Mesenchymal stem cell (in vitro differentiated cells and primary cell): ENCODE measurements at regions not wholly inside any gene's neighbourhood (a gene's known extent, or its start where the extent isn't known, plus 50 kb on each side); places are given as distances from the start of the nearest gene placed in this dataset.

Experiments
- DNase-seq: peaks from one replicate; pipeline ENCODE4 v3.0.0-alpha.2; 2013
- H2AFZ ChIP-seq: one replicate; pipeline ENCODE4 v1.6.1; 2013; ENCODE audit warnings: low read depth, mild to moderate bottlenecking, control low read depth, inconsistent platforms, low read length, moderate library complexity
- H2AK5ac ChIP-seq: 2 replicates; pipeline ENCODE4 v1.6.1; 2013; ENCODE audit warnings: low read length, moderate library complexity, mild to moderate bottlenecking, inconsistent platforms; ENCODE audit not compliant: severe bottlenecking
- H2BK120ac ChIP-seq: one replicate; pipeline ENCODE4 v1.6.1; 2013; ENCODE audit warnings: low read depth, mild to moderate bottlenecking, inconsistent platforms, low read length, moderate library complexity
- H2BK12ac ChIP-seq, 2 experiments: one replicate each; pipeline ENCODE4 v1.6.1; 2013; ENCODE audit warnings: inconsistent platforms in 2 of 2, low read length in 2 of 2, mild to moderate bottlenecking in 2 of 2, moderate library complexity in 2 of 2, control low read depth in 1 of 2
- H2BK15ac ChIP-seq: one replicate; pipeline ENCODE4 v1.6.1; 2013; ENCODE audit warnings: mild to moderate bottlenecking, low read depth, inconsistent platforms; ENCODE audit not compliant: poor library complexity, severe bottlenecking
- H2BK5ac ChIP-seq: 2 replicates; pipeline ENCODE4 v1.6.1; 2013; ENCODE audit warnings: low read depth, mild to moderate bottlenecking, low read length, control low read depth, inconsistent platforms; ENCODE audit not compliant: poor library complexity, severe bottlenecking
- H3K14ac ChIP-seq, 2 experiments: one replicate each; pipeline ENCODE4 v1.6.1; 2013; ENCODE audit warnings: inconsistent platforms in 2 of 2, low read length in 2 of 2, control low read depth in 1 of 2, mild to moderate bottlenecking in 1 of 2, moderate library complexity in 1 of 2
- H3K18ac ChIP-seq, 2 experiments: one replicate each; pipeline ENCODE4 v1.6.1; 2013; ENCODE audit warnings: inconsistent platforms in 2 of 2, low read length in 2 of 2, control low read depth in 1 of 2, low read depth in 1 of 2, mild to moderate bottlenecking in 1 of 2
- H3K23ac ChIP-seq, 2 experiments: one replicate each; pipeline ENCODE4 v1.6.1; 2013; ENCODE audit warnings: inconsistent platforms in 2 of 2, low read length in 2 of 2, mild to moderate bottlenecking in 2 of 2, moderate library complexity in 2 of 2, control low read depth in 1 of 2
- H3K27ac ChIP-seq: 2 replicates; pipeline ENCODE4 v1.5.1; 2013; ENCODE audit warnings: mild to moderate bottlenecking, moderate library complexity, low read length, control low read depth, inconsistent platforms; ENCODE audit not compliant: poor library complexity, severe bottlenecking
- H3K27me3 ChIP-seq, 2 experiments: 2 replicates each; pipeline versions ENCODE4 v1.6.1 to v1.7.0; 2013; ENCODE audit warnings: low read length in 2 of 2, mild to moderate bottlenecking in 2 of 2, moderate library complexity in 2 of 2, control low read depth in 1 of 2, inconsistent platforms in 1 of 2; ENCODE audit not compliant: control insufficient read depth in 1 of 2, insufficient read depth in 1 of 2
- H3K36me3 ChIP-seq, 2 experiments: 2 replicates each; pipeline versions ENCODE4 v1.6.1 to v1.7.0; 2013; ENCODE audit warnings: low read length in 2 of 2, control low read depth in 1 of 2, inconsistent platforms in 1 of 2, low read depth in 1 of 2, mild to moderate bottlenecking in 1 of 2; ENCODE audit not compliant: insufficient read depth in 2 of 2, control insufficient read depth in 1 of 2
- H3K4ac ChIP-seq, 2 experiments: one replicate each; pipeline ENCODE4 v1.6.1; 2013; ENCODE audit warnings: inconsistent platforms in 2 of 2, low read length in 2 of 2, mild to moderate bottlenecking in 2 of 2, moderate library complexity in 2 of 2, control low read depth in 1 of 2, low read depth in 1 of 2
- H3K4me1 ChIP-seq: 2 replicates; pipeline ENCODE4 v1.6.1; 2013; ENCODE audit warnings: low read depth, low read length, control low read depth; ENCODE audit not compliant: control insufficient read depth, insufficient read depth
- H3K4me2 ChIP-seq: 2 replicates; pipeline ENCODE4 v1.6.1; 2013; ENCODE audit warnings: low read length, mild to moderate bottlenecking, inconsistent platforms; ENCODE audit not compliant: poor library complexity, severe bottlenecking
- H3K4me3 ChIP-seq, 2 experiments: 2 replicates each; pipeline versions ENCODE4 v1.5.1 to v1.7.0; 2013; ENCODE audit warnings: low read length in 2 of 2, mild to moderate bottlenecking in 2 of 2, control low read depth in 1 of 2, low read depth in 1 of 2; ENCODE audit not compliant: insufficient read depth in 1 of 2
- H3K79me1 ChIP-seq: replicated peaks from 2 replicates; pipeline ENCODE4 v1.6.1; 2013; ENCODE audit warnings: mild to moderate bottlenecking, control low read depth, low read length, inconsistent platforms; ENCODE audit not compliant: poor library complexity, severe bottlenecking
- H3K9ac ChIP-seq: 2 replicates; pipeline ENCODE4 v1.7.0; 2013; ENCODE audit warnings: mild to moderate bottlenecking, low read length, moderate library complexity
- H3K9me3 ChIP-seq: 2 replicates; pipeline ENCODE4 v1.7.0; 2013; ENCODE audit warnings: mild to moderate bottlenecking, low read length; ENCODE audit not compliant: control insufficient read depth
- H4K8ac ChIP-seq: one replicate; pipeline ENCODE4 v1.6.1; 2013; ENCODE audit warnings: inconsistent platforms, mild to moderate bottlenecking, low read length, moderate library complexity
- H4K91ac ChIP-seq: one replicate; pipeline ENCODE4 v1.6.1; 2013; ENCODE audit warnings: mild to moderate bottlenecking, low read length, inconsistent platforms
- WGBS: methylation state at CpG from one replicate; pipeline ENCODE4 v1.1.7; 2013; ENCODE audit warnings: mixed read lengths; 5-methylcytosine and 5-hydroxymethylcytosine counted together

GRCh38 chrX:145990051-145990450 is 172.4 kb downstream of the SLITRK2 start:
- Histone ChIP-seq H3K79me1 (no peaks in the 10 kb centered on the region), H3K4me3 (no peak overlapping the region), H3K9ac (no peak overlapping the region), H3K4me2 (no peak overlapping the region), H3K23ac (no peak overlapping the region), H4K8ac (no peak overlapping the region), H2BK15ac (no peak overlapping the region), H4K91ac (no peak overlapping the region), H3K36me3 (no peaks in the 10 kb centered on the region), H2BK120ac (no peak overlapping the region), H3K4ac (no peak overlapping the region), H2BK5ac (no peak overlapping the region), H2BK12ac (no peak overlapping the region), H3K14ac (no peak overlapping the region), H3K4me1 (no peaks in the 10 kb centered on the region), H3K27ac (no peak overlapping the region), H3K27me3 (no peaks in the 10 kb centered on the region), H2AK5ac (no peak overlapping the region), H3K9me3 (peaks cover 17% of the 10 kb centered on the region), H2AFZ (no peak overlapping the region), H3K18ac (no peak overlapping the region)
- no peak for DNase-seq
- no CpG with 5 or more reads among the region's 3 CpGs for WGBS

DNA sequence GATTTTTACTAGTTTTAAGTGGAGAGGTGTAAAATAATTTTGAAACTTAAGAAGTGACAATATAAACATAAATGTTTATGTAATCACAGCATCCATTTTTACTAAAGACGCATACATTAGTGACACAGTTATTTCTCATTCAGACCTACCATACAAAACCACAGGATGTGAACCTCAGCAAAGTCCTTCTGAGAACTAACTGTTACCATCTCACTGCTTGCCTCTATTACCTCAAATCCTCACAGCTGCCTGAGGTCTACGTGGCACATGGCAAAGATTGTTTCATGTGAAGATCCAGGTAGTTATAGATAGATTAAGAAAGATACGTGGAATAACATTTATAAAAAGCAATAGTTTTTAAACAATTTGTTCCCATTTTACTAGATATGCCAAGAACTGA is 189.0 kb downstream of the SLITRK2 start:
- Histone ChIP-seq H3K9me3 (no peaks in the 10 kb centered on the region), H2BK15ac (no peak overlapping the region), H4K91ac (no peak overlapping the region), H3K4ac (no peak overlapping the region), H2BK5ac (no peak overlapping the region), H3K27me3 (no peaks in the 10 kb centered on the region), H2AFZ (no peak overlapping the region), H3K36me3 (no peaks in the 10 kb centered on the region), H2BK12ac (no peak overlapping the region), H3K79me1 (no peaks in the 10 kb centered on the region), H3K4me2 (no peak overlapping the region), H3K23ac (no peak overlapping the region), H3K9ac (no peak overlapping the region), H4K8ac (no peak overlapping the region), H2AK5ac (no peak overlapping the region), H3K18ac (no peak overlapping the region), H3K14ac (no peak overlapping the region), H3K27ac (no peak overlapping the region), H2BK120ac (no peak overlapping the region), H3K4me1 (no peaks in the 10 kb centered on the region), H3K4me3 (no peak overlapping the region)
- no peak for DNase-seq
- WGBS: 100% methylated on average over 1 of the region's 3 CpGs

- Histone ChIP-seq H3K36me3 (no peaks in the 10 kb centered on the region), H2BK15ac (no peak overlapping the region), H3K14ac (no peak overlapping the region), H4K91ac (no peak overlapping the region), H4K8ac (no peak overlapping the region), H3K9me3 (peaks cover 3% of the 10 kb centered on the region), H2BK120ac (no peak overlapping the region), H3K27ac (no peak overlapping the region), H3K4me3 (no peak overlapping the region), H3K18ac (no peak overlapping the region), H2BK5ac (no peak overlapping the region), H3K4ac (no peak overlapping the region), H3K9ac (no peak overlapping the region), H3K79me1 (no peaks in the 10 kb centered on the region), H3K23ac (no peak overlapping the region), H3K27me3 (no peaks in the 10 kb centered on the region), H3K4me2 (no peak overlapping the region), H2AK5ac (no peak overlapping the region), H2BK12ac (no peak overlapping the region), H3K4me1 (no peaks in the 10 kb centered on the region), H2AFZ (no peak overlapping the region)
- DNase-seq: no peak
- WGBS: 100% methylated on average over 1 of the region's 4 CpGs
Observed at GRCh38 chrX:146036000-146036399, 218.4 kb downstream of the SLITRK2 start.

DNA sequence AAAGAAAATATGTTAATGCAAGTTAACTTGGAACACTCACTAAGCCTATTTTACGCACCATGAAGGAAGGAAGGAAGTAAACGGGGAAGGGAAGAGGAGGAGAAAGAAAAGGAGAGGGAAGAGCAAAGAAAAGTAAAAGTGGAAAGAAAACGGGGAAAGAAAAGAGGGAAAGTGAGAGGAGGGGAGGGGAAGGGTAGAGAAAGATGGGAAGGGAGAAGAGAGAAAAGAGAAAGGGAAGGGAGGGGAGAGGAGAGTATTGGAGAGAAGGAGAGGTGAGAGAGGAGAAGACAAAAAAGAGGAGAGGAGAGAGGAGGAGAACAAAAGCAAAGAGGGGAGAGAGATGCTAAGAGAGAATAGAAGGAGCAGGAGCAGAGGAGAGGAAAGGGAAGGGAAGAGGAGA is 224.1 kb downstream of the SLITRK2 start:
- Histone ChIP-seq H3K4ac (no peak overlapping the region), H3K4me2 (no peak overlapping the region), H3K18ac (no peak overlapping the region), H4K8ac (no peak overlapping the region), H3K9me3 (peaks cover 9% of the 10 kb centered on the region), H2BK5ac (no peak overlapping the region), H3K79me1 (no peaks in the 10 kb centered on the region), H3K4me3 (no peak overlapping the region), H3K9ac (no peak overlapping the region), H2AK5ac (no peak overlapping the region), H2BK15ac (no peak overlapping the region), H2AFZ (no peak overlapping the region), H2BK120ac (no peak overlapping the region), H3K23ac (no peak overlapping the region), H3K36me3 (no peaks in the 10 kb centered on the region), H4K91ac (no peak overlapping the region), H2BK12ac (no peak overlapping the region), H3K27ac (no peak overlapping the region), H3K27me3 (no peaks in the 10 kb centered on the region), H3K4me1 (no peaks in the 10 kb centered on the region), H3K14ac (no peak overlapping the region)
- no peak for DNase-seq
- 75% methylated on average over 3 of the region's 3 CpGs for WGBS
